ENCODE measurements at regions not wholly inside any gene's neighbourhood (a gene's known extent, or its start where the extent isn't known, plus 50 kb on each side); places are given as distances from the start of the nearest gene placed in this dataset.

DNA sequence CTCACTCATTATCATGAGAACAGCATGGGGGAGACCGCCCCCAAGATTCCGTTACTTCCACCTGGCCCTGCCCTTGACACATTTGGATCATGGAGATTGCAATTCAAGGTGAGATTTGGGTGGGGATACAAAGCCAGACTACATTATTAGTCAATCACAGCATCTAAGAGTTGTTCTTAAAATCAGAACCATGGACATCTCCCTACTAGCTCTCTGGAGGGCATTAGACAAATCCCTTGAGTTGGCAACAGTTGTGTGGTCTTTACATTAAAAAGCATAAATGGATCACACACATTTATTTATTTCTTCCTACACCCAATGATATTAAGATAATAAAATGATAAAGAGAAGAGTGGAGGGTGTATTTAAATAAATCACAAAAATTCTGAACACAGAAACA lies 262.8 kb upstream of the VCX start:
- DNase-seq (ENCODE audit: low read depth): no peak
- no peaks in the 10 kb centered on the region for H3K36me3 ChIP-seq (ENCODE audit: control insufficient read depth, insufficient read depth, low read length)
- no peak for TF ChIP-seq CTCF (IDR thresholded peaks at IDR 0.05; ENCODE audit: insufficient read depth, low read depth, low read length)
- CTCF ChIA-PET: no interaction called here
- H3K27me3 ChIP-seq (ENCODE audit: control insufficient read depth, insufficient read depth, low read length): no peaks in the 10 kb centered on the region
- H3K4me3 ChIP-seq (ENCODE audit: low read depth, low read length): no peak overlapping the region
- POLR2A ChIA-PET: no interaction called here

GRCh38 chrX:7574325-7574724 lies 268.6 kb upstream of the VCX start:
- ChIA-PET CTCF (interaction anchor here (0.6 kb wide), 1 partner anchor 13 kb away, joined by 3 read pairs; no protein-coding TSS in a partner anchor), POLR2A (no interaction called here)
- no peak overlapping the region for H3K4me3 ChIP-seq (ENCODE audit: low read depth, low read length)
- H3K36me3 ChIP-seq (ENCODE audit: control insufficient read depth, insufficient read depth, low read length): no peaks in the 10 kb centered on the region
- H3K27me3 ChIP-seq (ENCODE audit: control insufficient read depth, insufficient read depth, low read length): no peaks in the 10 kb centered on the region
- TF ChIP-seq CTCF (IDR thresholded peaks at IDR 0.05; ENCODE audit: insufficient read depth, low read depth, low read length): no peak
- DNase-seq (ENCODE audit: low read depth): no peak

DNA sequence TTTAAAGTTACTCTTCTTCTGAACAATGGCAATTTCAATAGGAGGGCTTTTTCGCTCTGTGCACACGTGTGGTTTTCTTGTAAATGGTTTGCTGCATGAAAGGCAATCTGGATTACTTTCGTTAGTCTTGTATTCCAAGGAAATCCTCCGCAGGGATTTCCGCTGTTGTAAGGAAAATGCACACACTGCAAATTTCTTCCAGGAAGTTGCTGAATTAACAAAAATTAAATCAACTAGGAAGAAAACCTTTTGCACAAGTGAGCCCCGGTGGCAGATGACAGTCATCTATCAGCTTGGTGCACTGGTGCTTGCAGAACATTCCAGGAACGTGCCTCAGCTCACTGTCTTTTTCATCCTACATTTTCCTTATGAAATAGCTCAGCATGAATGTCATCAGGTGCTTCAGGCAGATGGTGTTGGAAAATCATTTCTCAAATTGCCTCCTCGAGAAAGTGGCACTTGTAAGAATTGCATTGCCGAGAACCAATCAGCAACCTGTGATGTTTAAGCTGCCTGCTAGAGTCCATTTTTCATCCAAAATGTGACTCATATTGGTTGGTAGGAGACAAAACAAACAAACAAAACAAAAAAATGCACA lies 272.4 kb upstream of the VCX start:
- CTCF ChIA-PET: no interaction called here
- POLR2A ChIA-PET: no interaction called here
- H3K4me3 ChIP-seq (ENCODE audit: low read depth, low read length): no peak overlapping the region
- H3K27me3 ChIP-seq (ENCODE audit: control insufficient read depth, insufficient read depth, low read length): no peaks in the 10 kb centered on the region
- H3K36me3 ChIP-seq (ENCODE audit: control insufficient read depth, insufficient read depth, low read length): no peaks in the 10 kb centered on the region
- DNase-seq (ENCODE audit: low read depth): no peak
- no peak for TF ChIP-seq CTCF (IDR thresholded peaks at IDR 0.05; ENCODE audit: insufficient read depth, low read depth, low read length)

DNA sequence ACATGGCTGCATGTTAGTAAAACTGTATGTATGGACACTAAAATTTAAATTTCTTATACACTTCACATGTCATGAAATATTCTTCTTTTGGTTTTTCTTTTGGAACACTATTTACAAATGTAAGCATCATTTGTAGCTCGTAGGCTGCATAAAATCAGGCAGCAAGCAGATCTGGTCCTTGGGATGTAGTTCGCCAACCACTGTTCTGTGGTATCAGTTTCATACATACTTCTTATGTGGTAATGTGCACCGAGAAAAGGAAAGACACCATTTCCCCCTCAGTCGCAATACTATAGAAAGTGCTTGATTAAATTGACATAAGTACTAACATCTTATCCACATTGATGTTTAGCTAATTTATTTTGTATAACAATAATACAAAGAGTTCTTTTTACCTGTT lies 274.4 kb upstream of the VCX start:
- CTCF ChIA-PET: no interaction called here
- H3K36me3 ChIP-seq (ENCODE audit: control insufficient read depth, insufficient read depth, low read length): no peaks in the 10 kb centered on the region
- H3K4me3 ChIP-seq (ENCODE audit: low read depth, low read length): no peak overlapping the region
- H3K27me3 ChIP-seq (ENCODE audit: control insufficient read depth, insufficient read depth, low read length): no peaks in the 10 kb centered on the region
- TF ChIP-seq CTCF (IDR thresholded peaks at IDR 0.05; ENCODE audit: insufficient read depth, low read depth, low read length): no peak
- POLR2A ChIA-PET: no interaction called here
- DNase-seq (ENCODE audit: low read depth): no peak

GRCh38 chrX:7568130-7568529 lies 274.8 kb upstream of the VCX start:
- no peak overlapping the region for H3K4me3 ChIP-seq (ENCODE audit: low read depth, low read length)
- no peak for DNase-seq (ENCODE audit: low read depth)
- no peaks in the 10 kb centered on the region for H3K36me3 ChIP-seq (ENCODE audit: control insufficient read depth, insufficient read depth, low read length)
- no peak for TF ChIP-seq CTCF (IDR thresholded peaks at IDR 0.05; ENCODE audit: insufficient read depth, low read depth, low read length)
- CTCF ChIA-PET: no interaction called here
- POLR2A ChIA-PET: no interaction called here
- no peaks in the 10 kb centered on the region for H3K27me3 ChIP-seq (ENCODE audit: control insufficient read depth, insufficient read depth, low read length)

All from BJ (cell line).